Dermis microvascular lymphatic vessel endothelial cell (primary cell): ENCODE measurements at regions not wholly inside any gene's neighbourhood (a gene's known extent, or its start where the extent isn't known, plus 50 kb on each side); places are given as distances from the start of the nearest gene placed in this dataset.
"Not testable (repeated sequence)": the region's sequence is repeated elsewhere in the genome, so short reads cannot be mapped to it uniquely, and the experiment has no call there.

ENCODE experiments used
- DNase-seq, 2 donors: peaks; one replicate each; pipeline versions ENCODE4 v3.0.0 to v3.0.0-alpha.2; 2010; ENCODE audit warnings: low read depth in 2 of 2

GRCh38 chr5:136560126-136560525 lies 194.8 kb upstream of the TRPC7 start:
- no peak for DNase-seq

GRCh38 chr5:136559651-136560050 lies 194.3 kb upstream of the TRPC7 start:
- DNase-seq = no peak

GRCh38 chr5:136547096-136547495 lies 181.8 kb upstream of the TRPC7 start:
- not testable (repeated sequence) for DNase-seq

- not testable (repeated sequence) for DNase-seq
Observed at GRCh38 chr5:136546441-136546840, 181.1 kb upstream of the TRPC7 start.

GRCh38 chr5:136545031-136545430 lies 179.7 kb upstream of the TRPC7 start:
- not testable (repeated sequence) for DNase-seq

- no peak for DNase-seq
Observed at GRCh38 chr5:136538534-136538933, 173.2 kb upstream of the TRPC7 start.

GRCh38 chr5:136529081-136529480 lies 163.7 kb upstream of the TRPC7 start:
- DNase-seq = no peak

- no peak for DNase-seq
Observed at GRCh38 chr5:136528481-136529030, 163.2 kb upstream of the TRPC7 start.

- DNase-seq = no peak
Observed at GRCh38 chr5:136527311-136527710, 162.0 kb upstream of the TRPC7 start.

GRCh38 chr5:136526791-136527190 lies 161.4 kb upstream of the TRPC7 start:
- DNase-seq = no peak

- DNase-seq = no peak
Observed at GRCh38 chr5:136526021-136526420, 160.7 kb upstream of the TRPC7 start.

GRCh38 chr5:136525597-136525996 lies 160.3 kb upstream of the TRPC7 start:
- DNase-seq = no peak

- no peak for DNase-seq
Observed at GRCh38 chr5:136522217-136522956, 157.0 kb upstream of the TRPC7 start.

- no peak for DNase-seq
Observed at GRCh38 chr5:136521696-136522095, 156.4 kb upstream of the TRPC7 start.

GRCh38 chr5:136518814-136519213 lies 153.5 kb upstream of the TRPC7 start:
- no peak for DNase-seq

- no peak for DNase-seq
Observed at GRCh38 chr5:136518174-136518573, 152.8 kb upstream of the TRPC7 start.

GRCh38 chr5:136517755-136518154 lies 152.4 kb upstream of the TRPC7 start:
- no peak for DNase-seq

- no peak for DNase-seq
Observed at GRCh38 chr5:136516637-136517036, 151.3 kb upstream of the TRPC7 start.

- no peak for DNase-seq
Observed at GRCh38 chr5:136513430-136513829, 148.1 kb upstream of the TRPC7 start.

- DNase-seq = no peak
Observed at GRCh38 chr5:136511046-136511445, 145.7 kb upstream of the TRPC7 start.

- no peak for DNase-seq
Observed at GRCh38 chr5:136510481-136510880, 145.1 kb upstream of the TRPC7 start.

- no peak for DNase-seq
Observed at GRCh38 chr5:136506131-136506530, 140.8 kb upstream of the TRPC7 start.

- no peak for DNase-seq
Observed at GRCh38 chr5:136501133-136501532, 135.8 kb upstream of the TRPC7 start.
